IPS DF 6.9 (cell line): ENCODE measurements at regions not wholly inside any gene's neighbourhood (a gene's known extent, or its start where the extent isn't known, plus 50 kb on each side); places are given as distances from the start of the nearest gene placed in this dataset.

Experiments used
- DNase-seq: peaks from one replicate; pipeline ENCODE4 v3.0.0-alpha.2; 2013; ENCODE audit warnings: low read depth, low spot score
- H3K27ac ChIP-seq: one replicate; pipeline ENCODE4 v1.5.1; 2013; ENCODE audit warnings: low read length, control low read depth
- H3K27me3 ChIP-seq: 2 replicates; pipeline ENCODE4 v1.6.1; 2013; ENCODE audit warnings: mild to moderate bottlenecking, low read length; ENCODE audit not compliant: control insufficient read depth, insufficient read depth
- H3K36me3 ChIP-seq: 2 replicates; pipeline ENCODE4 v1.6.1; 2013; ENCODE audit warnings: low read length; ENCODE audit not compliant: control insufficient read depth, insufficient read depth
- H3K4me1 ChIP-seq: 2 replicates; pipeline ENCODE4 v1.6.1; 2013; ENCODE audit warnings: low read length; ENCODE audit not compliant: control insufficient read depth, insufficient read depth
- H3K4me3 ChIP-seq: 2 replicates; pipeline ENCODE4 v1.5.1; 2013; ENCODE audit warnings: mild to moderate bottlenecking, low read length
- H3K9me3 ChIP-seq: 2 replicates; pipeline ENCODE4 v1.6.1; 2013; ENCODE audit warnings: low read length, inconsistent platforms; ENCODE audit not compliant: control insufficient read depth, insufficient read depth
- WGBS: extraction: QIAGEN DNeasy Blood & Tissue Kit; methylation state at CpG from one replicate; pipeline ENCODE4 v1.1.7; 2013; ENCODE audit warnings: mixed read lengths, missing lambda C conversion rate; ENCODE audit not compliant: insufficient read length, insufficient coverage; 5-methylcytosine and 5-hydroxymethylcytosine counted together

- H3K4me1 ChIP-seq = no peaks in the 10 kb centered on the region
Observed at GRCh38 chr2:226079671-226080181, 680.2 kb downstream of the NYAP2 start.

GRCh38 chr2:226079196-226079595, 679.7 kb downstream of the NYAP2 start:
- no peaks in the 10 kb centered on the region for H3K27me3 ChIP-seq
- no peaks in the 10 kb centered on the region for H3K4me1 ChIP-seq
- no peaks in the 10 kb centered on the region for H3K9me3 ChIP-seq
- no peaks in the 10 kb centered on the region for H3K36me3 ChIP-seq
- no peak overlapping the region for H3K27ac ChIP-seq
- no peak for DNase-seq
- no peak overlapping the region for H3K4me3 ChIP-seq

More at GRCh38 chr2:226079671-226080181, 680.2 kb downstream of the NYAP2 start:
- H3K27me3 ChIP-seq = no peaks in the 10 kb centered on the region
- H3K9me3 ChIP-seq = no peaks in the 10 kb centered on the region
- H3K36me3 ChIP-seq = no peaks in the 10 kb centered on the region
- no peak overlapping the region for H3K27ac ChIP-seq
- no peak overlapping the region for H3K4me3 ChIP-seq
- no peak for DNase-seq

GRCh38 chr2:226078666-226079065, 679.2 kb downstream of the NYAP2 start:
- no peaks in the 10 kb centered on the region for H3K36me3 ChIP-seq
- H3K27me3 ChIP-seq = no peaks in the 10 kb centered on the region
- H3K4me3 ChIP-seq = no peak overlapping the region
- H3K27ac ChIP-seq = no peak overlapping the region
- no peak for DNase-seq
- H3K9me3 ChIP-seq = no peaks in the 10 kb centered on the region
- H3K4me1 ChIP-seq = no peaks in the 10 kb centered on the region

- Histone ChIP-seq H3K4me3 (no peak overlapping the region), H3K36me3 (no peaks in the 10 kb centered on the region), H3K27ac (no peak overlapping the region), H3K9me3 (no peaks in the 10 kb centered on the region), H3K27me3 (no peaks in the 10 kb centered on the region), H3K4me1 (no peaks in the 10 kb centered on the region)
- DNase-seq = no peak
Observed at GRCh38 chr2:226077841-226078240, 678.3 kb downstream of the NYAP2 start.

GRCh38 chr2:226077031-226077430, 677.5 kb downstream of the NYAP2 start:
- Histone ChIP-seq H3K36me3 (no peaks in the 10 kb centered on the region), H3K4me3 (no peak overlapping the region), H3K4me1 (no peaks in the 10 kb centered on the region), H3K9me3 (no peaks in the 10 kb centered on the region), H3K27ac (no peak overlapping the region), H3K27me3 (no peaks in the 10 kb centered on the region)
- no peak for DNase-seq

- H3K27ac ChIP-seq = no peak overlapping the region
- H3K27me3 ChIP-seq = no peaks in the 10 kb centered on the region
- H3K36me3 ChIP-seq = no peaks in the 10 kb centered on the region
- no peak overlapping the region for H3K4me3 ChIP-seq
- DNase-seq = no peak
- H3K4me1 ChIP-seq = no peaks in the 10 kb centered on the region
- WGBS = no CpG with 5 or more reads among the region's 1 CpG
- no peaks in the 10 kb centered on the region for H3K9me3 ChIP-seq
Observed at GRCh38 chr2:226076529-226076928, 677.0 kb downstream of the NYAP2 start.

GRCh38 chr2:226074391-226074790, 674.9 kb downstream of the NYAP2 start:
- no CpG with 5 or more reads among the region's 5 CpGs for WGBS
- H3K27ac ChIP-seq = no peak overlapping the region
- no peak overlapping the region for H3K4me3 ChIP-seq
- no peaks in the 10 kb centered on the region for H3K9me3 ChIP-seq
- no peak for DNase-seq
- no peaks in the 10 kb centered on the region for H3K36me3 ChIP-seq
- H3K27me3 ChIP-seq = no peaks in the 10 kb centered on the region
- H3K4me1 ChIP-seq = no peaks in the 10 kb centered on the region

DNA sequence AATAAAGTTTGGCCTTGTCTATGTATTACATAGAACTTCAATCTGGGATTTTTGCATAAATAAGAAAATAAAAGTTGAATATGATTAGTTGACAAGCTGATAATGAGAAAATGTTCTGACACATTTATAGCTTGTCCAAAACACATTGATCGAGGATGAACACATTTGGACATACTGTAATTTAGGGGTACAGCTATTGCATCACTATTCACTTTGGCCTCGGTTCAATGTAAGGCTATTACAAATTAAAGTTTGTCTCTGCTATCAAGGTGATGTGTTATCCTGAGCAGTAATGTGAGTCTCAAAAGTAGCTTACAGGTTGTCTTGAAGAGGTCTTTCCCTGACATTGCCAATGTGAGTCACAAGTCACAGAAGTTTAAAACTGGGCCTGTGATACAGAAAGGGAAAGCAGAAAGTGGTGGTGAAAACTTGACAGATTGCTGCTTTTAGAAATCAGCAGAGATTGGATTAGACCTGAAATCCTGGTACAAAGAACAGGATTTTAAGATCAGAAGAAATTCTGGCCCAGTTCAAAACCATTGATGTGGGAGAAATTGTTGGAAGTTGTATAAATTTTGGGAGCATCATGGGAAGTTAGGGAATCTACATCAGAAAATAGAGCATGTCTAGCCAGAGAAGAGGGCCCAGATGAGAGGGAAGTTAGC, 674.1 kb downstream of the NYAP2 start:
- Histone ChIP-seq H3K27ac (no peak overlapping the region), H3K27me3 (no peaks in the 10 kb centered on the region), H3K36me3 (no peaks in the 10 kb centered on the region), H3K4me3 (no peak overlapping the region), H3K4me1 (no peaks in the 10 kb centered on the region), H3K9me3 (no peaks in the 10 kb centered on the region)
- DNase-seq = no peak
- no CpG with 5 or more reads among the region's 2 CpGs for WGBS

GRCh38 chr2:226066873-226067272, 667.4 kb downstream of the NYAP2 start:
- no CpG with 5 or more reads among the region's 4 CpGs for WGBS
- H3K27me3 ChIP-seq = no peaks in the 10 kb centered on the region

GRCh38 chr2:226066391-226066790, 666.9 kb downstream of the NYAP2 start:
- Histone ChIP-seq H3K27me3 (no peaks in the 10 kb centered on the region), H3K4me1 (no peaks in the 10 kb centered on the region), H3K27ac (no peak overlapping the region), H3K4me3 (no peak overlapping the region), H3K36me3 (no peaks in the 10 kb centered on the region), H3K9me3 (no peaks in the 10 kb centered on the region)
- no CpG with 5 or more reads among the region's 3 CpGs for WGBS
- no peak for DNase-seq

More at GRCh38 chr2:226066873-226067272, 667.4 kb downstream of the NYAP2 start:
- no peak for DNase-seq
- Histone ChIP-seq H3K4me3 (no peak overlapping the region), H3K9me3 (no peaks in the 10 kb centered on the region), H3K27ac (no peak overlapping the region), H3K4me1 (no peaks in the 10 kb centered on the region), H3K36me3 (no peaks in the 10 kb centered on the region)

- Histone ChIP-seq H3K36me3 (no peaks in the 10 kb centered on the region), H3K4me3 (no peak overlapping the region), H3K9me3 (no peaks in the 10 kb centered on the region), H3K27me3 (no peaks in the 10 kb centered on the region), H3K27ac (no peak overlapping the region), H3K4me1 (no peaks in the 10 kb centered on the region)
- no peak for DNase-seq
- no CpG with 5 or more reads among the region's 1 CpG for WGBS
Observed at GRCh38 chr2:226064932-226065570, 665.5 kb downstream of the NYAP2 start.
